BJ (cell line): ENCODE measurements at regions not wholly inside any gene's neighbourhood (a gene's known extent, or its start where the extent isn't known, plus 50 kb on each side); places are given as distances from the start of the nearest gene placed in this dataset.

Source experiments
- CTCF ChIA-PET: fragments of 350-600 bp; formaldehyde crosslinking; extraction: SDS; loops from one replicate; lab custom pipeline; 2021; ENCODE audit warnings: antibody characterized with exemption, inconsistent platforms; lab: Yijun Ruan, JAX
- POLR2A ChIA-PET: fragments of 300-600 bp; sonication (Branson Sonifier 250); formaldehyde crosslinking; extraction: SDS; loops from one replicate; lab custom pipeline; 2021; ENCODE audit warnings: antibody characterized with exemption; lab: Charles Lee
- DNase-seq: peaks from one replicate; pipeline ENCODE4 v3.0.0-alpha.2; 2011; ENCODE audit warnings: low read depth
- H3K27me3 ChIP-seq: 2 replicates; pipeline ENCODE4 v1.6.0; 2011; ENCODE audit warnings: low read length; ENCODE audit not compliant: control insufficient read depth, insufficient read depth
- H3K36me3 ChIP-seq: 2 replicates; pipeline ENCODE4 v1.5.1; 2011; ENCODE audit warnings: low read length; ENCODE audit not compliant: control insufficient read depth, insufficient read depth
- H3K4me3 ChIP-seq: 2 replicates; pipeline ENCODE4 v1.5.1; 2011; ENCODE audit warnings: low read depth, mild to moderate bottlenecking, control low read depth, low read length
- TF ChIP-seq, protein P1 (sequence below): IDR thresholded peaks from 2 replicates; pipeline ENCODE4 v1.5.1; 2011; ENCODE audit warnings: low read depth, mild to moderate bottlenecking, control low read depth, inconsistent platforms, low read length, moderate library complexity; ENCODE audit not compliant: insufficient read depth

DNA sequence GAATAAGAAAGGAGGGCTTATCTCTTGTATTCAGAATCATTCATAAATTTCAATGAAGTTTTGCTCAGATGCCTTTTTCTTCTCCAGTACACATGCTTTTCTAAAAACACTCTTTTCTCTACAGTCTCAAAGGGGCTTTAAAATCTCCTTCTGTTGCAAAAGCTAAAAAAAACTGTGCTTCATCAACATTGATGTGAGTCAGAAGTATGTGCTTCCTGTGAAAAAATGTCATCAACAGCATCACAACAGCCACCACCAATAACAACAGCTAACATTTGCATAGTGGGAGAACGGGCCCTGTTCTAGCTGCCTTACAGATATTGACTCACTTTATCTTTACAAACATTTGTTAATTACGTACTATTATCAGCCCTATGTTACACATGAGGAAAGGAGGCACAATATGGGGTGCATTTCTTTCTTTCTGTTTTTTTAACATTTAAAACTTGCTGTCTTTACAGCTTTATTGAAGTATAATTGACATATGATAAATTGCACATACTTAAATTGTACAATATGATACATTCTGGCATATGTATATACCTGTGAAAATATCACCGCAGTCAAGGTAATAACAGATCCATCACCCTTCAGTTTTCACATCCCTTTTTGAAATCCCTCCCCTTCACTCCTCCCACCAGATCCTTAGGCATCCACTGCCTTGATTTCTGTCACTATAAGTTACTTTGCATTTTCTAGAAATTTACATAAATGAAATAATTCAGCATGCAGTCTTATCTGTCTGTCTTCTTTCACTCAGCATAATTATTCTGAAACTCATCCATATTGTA is 1605.4 kb upstream of the LRRTM3 start:
- TF ChIP-seq, protein P1, sequence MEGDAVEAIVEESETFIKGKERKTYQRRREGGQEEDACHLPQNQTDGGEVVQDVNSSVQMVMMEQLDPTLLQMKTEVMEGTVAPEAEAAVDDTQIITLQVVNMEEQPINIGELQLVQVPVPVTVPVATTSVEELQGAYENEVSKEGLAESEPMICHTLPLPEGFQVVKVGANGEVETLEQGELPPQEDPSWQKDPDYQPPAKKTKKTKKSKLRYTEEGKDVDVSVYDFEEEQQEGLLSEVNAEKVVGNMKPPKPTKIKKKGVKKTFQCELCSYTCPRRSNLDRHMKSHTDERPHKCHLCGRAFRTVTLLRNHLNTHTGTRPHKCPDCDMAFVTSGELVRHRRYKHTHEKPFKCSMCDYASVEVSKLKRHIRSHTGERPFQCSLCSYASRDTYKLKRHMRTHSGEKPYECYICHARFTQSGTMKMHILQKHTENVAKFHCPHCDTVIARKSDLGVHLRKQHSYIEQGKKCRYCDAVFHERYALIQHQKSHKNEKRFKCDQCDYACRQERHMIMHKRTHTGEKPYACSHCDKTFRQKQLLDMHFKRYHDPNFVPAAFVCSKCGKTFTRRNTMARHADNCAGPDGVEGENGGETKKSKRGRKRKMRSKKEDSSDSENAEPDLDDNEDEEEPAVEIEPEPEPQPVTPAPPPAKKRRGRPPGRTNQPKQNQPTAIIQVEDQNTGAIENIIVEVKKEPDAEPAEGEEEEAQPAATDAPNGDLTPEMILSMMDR, result no peak
- no peaks in the 10 kb centered on the region for H3K36me3 ChIP-seq
- H3K4me3 ChIP-seq, result no peak overlapping the region
- no peaks in the 10 kb centered on the region for H3K27me3 ChIP-seq
- DNase-seq, result no peak
- CTCF ChIA-PET, result no interaction called here
- POLR2A ChIA-PET, result no interaction called here

DNA sequence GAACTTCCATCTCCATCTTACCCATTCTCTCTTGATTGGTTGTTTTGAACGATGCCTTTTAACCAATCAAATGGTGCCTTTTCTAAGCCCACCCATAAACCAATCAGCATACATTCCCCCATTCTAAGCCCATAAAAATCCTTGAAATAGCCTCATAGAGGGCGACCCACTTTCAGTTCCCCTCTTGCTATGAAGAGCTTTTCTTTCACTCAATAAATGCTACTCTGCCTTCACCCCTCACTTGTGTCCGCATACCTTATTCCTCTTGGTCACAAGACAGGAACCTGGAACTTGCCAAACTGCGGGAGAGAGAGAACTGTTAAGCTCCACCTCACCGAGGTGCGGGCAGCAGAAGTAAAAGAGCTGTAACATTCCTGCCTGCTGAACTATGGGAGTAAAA is 1602.0 kb upstream of the LRRTM3 start:
- ChIA-PET CTCF (no interaction called here), POLR2A (no interaction called here)
- Histone ChIP-seq H3K4me3 (no peak overlapping the region), H3K36me3 (no peaks in the 10 kb centered on the region), H3K27me3 (no peaks in the 10 kb centered on the region)
- no peak for DNase-seq
- TF ChIP-seq, protein P1, result no peak

DNA sequence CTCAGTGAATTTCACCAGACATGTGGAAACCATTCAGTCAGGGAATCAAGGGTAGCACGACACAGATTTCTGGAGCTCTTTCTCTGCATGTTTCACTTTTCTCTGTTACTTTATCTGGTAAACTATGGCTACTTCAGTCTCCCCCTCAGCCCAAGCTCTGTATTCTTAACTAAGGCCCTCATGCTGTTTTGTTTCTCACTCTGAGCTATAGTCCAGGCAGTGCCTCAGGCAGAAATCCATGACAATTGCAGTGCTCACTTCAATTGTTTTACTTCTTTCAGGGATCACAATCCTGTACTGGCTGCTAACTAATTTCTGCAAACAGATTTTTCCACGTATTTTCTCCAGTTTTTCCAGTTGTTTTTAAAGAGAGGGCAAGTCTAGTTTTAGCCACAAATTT is 1599.9 kb upstream of the LRRTM3 start:
- TF ChIP-seq, protein P1, result no peak
- ChIA-PET POLR2A (no interaction called here), CTCF (no interaction called here)
- H3K27me3 ChIP-seq, result no peaks in the 10 kb centered on the region
- DNase-seq, result no peak
- no peak overlapping the region for H3K4me3 ChIP-seq
- H3K36me3 ChIP-seq, result no peaks in the 10 kb centered on the region

DNA sequence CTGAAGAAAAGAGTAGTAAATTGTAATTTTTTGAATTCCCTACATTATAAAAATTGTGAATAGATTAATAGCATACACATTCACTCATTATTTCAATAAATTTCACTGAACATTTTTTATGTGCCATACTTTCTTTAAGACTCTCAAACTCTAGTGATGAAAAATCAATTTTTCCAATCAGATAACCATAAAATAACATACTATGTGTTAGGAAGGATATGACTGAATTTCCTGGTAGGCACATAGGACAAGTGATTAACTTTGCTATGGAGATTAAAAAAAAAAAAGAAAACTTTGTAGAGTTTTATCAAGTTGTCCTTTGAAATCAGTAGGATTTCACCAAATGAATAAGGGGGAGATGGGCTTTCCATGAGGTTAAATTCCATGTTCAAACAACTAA is 1597.3 kb upstream of the LRRTM3 start:
- H3K4me3 ChIP-seq, result no peak overlapping the region
- no peaks in the 10 kb centered on the region for H3K36me3 ChIP-seq
- TF ChIP-seq, protein P1, result no peak
- no peaks in the 10 kb centered on the region for H3K27me3 ChIP-seq
- POLR2A ChIA-PET, result no interaction called here
- DNase-seq, result no peak
- CTCF ChIA-PET, result no interaction called here

DNA sequence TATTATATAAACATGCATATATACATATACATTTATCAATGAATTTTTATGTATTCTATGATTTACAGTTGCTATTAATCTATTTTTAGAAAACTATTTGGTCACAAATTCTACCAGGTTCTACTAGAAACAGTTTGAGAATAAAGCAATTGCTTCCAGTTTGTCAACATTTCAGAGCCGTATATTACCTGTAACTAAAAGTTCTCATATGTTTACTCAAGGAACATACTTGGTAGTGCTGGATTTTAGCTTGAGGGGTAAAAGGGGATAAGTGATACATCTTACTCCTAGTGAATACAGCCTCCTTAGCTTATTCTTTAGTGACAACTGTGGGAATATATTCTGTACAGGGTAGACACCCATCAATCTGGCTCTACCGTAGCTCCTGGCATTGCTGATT is 1590.5 kb upstream of the LRRTM3 start:
- no peaks in the 10 kb centered on the region for H3K27me3 ChIP-seq
- CTCF ChIA-PET, result no interaction called here
- no peaks in the 10 kb centered on the region for H3K36me3 ChIP-seq
- H3K4me3 ChIP-seq, result no peak overlapping the region
- TF ChIP-seq, protein P1, result no peak
- POLR2A ChIA-PET, result no interaction called here
- no peak for DNase-seq
